Nephron progenitor cell (in vitro differentiated cells): ENCODE measurements at regions not wholly inside any gene's neighbourhood (a gene's known extent, or its start where the extent isn't known, plus 50 kb on each side); places are given as distances from the start of the nearest gene placed in this dataset.

ENCODE experiments used
- DNase-seq: peaks from one replicate; pipeline ENCODE4 v3.0.0; 2021
- H3K27ac Mint-ChIP-seq: 2 replicates; pipeline ENCODE4 v1.8.0; 2021; ENCODE audit warnings: mild to moderate bottlenecking, moderate library complexity, mixed read lengths
- H3K27me3 Mint-ChIP-seq: 2 replicates; pipeline ENCODE4 v1.8.0; 2021; ENCODE audit warnings: mild to moderate bottlenecking, low read depth, mixed read lengths; ENCODE audit not compliant: poor library complexity
- H3K36me3 Mint-ChIP-seq: 2 replicates; pipeline ENCODE4 v1.8.0; 2021; ENCODE audit warnings: low read depth, mixed read lengths
- H3K4me1 Mint-ChIP-seq: 2 replicates; pipeline ENCODE4 v1.8.0; 2021; ENCODE audit warnings: mixed read lengths
- H3K4me3 Mint-ChIP-seq: 2 replicates; pipeline ENCODE4 v1.8.0; 2021; ENCODE audit warnings: mild to moderate bottlenecking, moderate library complexity, mixed read lengths
- H3K9me3 Mint-ChIP-seq: 2 replicates; pipeline ENCODE4 v1.8.0; 2021; ENCODE audit warnings: mild to moderate bottlenecking, moderate library complexity, mixed read lengths
- CTCF ChIP-seq: fragments of 200-600 bp; sonication (generic); IDR thresholded peaks from 2 replicates; pipeline ENCODE4 v1.5.0; 2021; ENCODE audit warnings: antibody characterized with exemption

- Mint-ChIP-seq H3K9me3 (peaks cover 35% of the 10 kb centered on the region), H3K27ac (no peak overlapping the region), H3K4me1 (peaks cover 24% of the 10 kb centered on the region), H3K4me3 (no peak overlapping the region), H3K27me3 (peaks cover 17% of the 10 kb centered on the region), H3K36me3 (peaks cover 18% of the 10 kb centered on the region)
- TF ChIP-seq CTCF = no peak
- no peak for DNase-seq
Measured at GRCh38 chr10:78247821-78248220, 214.2 kb downstream of the RPS24 start.

DNA sequence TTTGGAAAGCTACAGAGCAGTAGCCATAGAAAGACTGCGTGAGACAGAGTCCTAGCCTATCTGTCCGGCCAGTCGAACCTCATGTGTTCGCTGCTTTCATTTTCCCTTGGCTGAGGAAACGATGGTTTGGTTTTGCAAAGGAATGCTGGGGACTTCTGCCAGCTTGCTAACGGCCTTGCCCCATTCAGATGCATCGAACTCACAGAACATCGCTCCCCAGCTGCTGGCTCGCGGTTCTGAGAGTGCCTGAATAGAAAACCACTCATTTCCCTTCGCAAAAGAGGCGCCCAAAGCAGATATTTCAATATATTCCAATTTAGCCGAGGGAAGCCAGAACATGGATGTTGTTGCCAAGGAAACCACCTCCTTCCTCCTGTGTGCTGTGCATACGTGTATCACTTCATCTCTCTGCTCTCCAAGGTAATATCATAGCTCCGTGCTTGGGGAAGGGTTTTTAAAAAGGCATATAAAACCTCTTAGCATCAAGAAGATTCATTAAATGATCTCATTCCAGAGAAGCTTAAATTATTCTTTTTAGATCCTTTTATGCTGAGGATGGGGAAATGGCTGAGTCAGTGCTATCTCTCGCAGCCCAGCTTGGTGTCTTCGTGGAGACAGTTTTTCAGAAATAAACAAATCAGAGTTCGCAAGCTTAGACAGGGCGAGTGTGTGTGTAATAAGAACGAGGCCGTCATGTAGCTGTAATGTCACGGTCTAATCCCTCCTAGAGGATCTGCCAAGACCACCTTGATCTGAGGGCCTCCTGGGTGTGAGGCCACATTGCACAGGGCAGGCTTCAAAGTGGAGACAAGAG is 215.2 kb downstream of the RPS24 start:
- peaks cover 24% of the 10 kb centered on the region for H3K4me1 Mint-ChIP-seq
- no peak for DNase-seq
- H3K9me3 Mint-ChIP-seq = peaks cover 25% of the 10 kb centered on the region
- peaks cover 14% of the 10 kb centered on the region for H3K36me3 Mint-ChIP-seq
- no peak overlapping the region for H3K27ac Mint-ChIP-seq
- TF ChIP-seq CTCF = no peak
- H3K27me3 Mint-ChIP-seq = peaks cover 17% of the 10 kb centered on the region
- H3K4me3 Mint-ChIP-seq = no peak overlapping the region

GRCh38 chr10:78249690-78250089 is 216.0 kb downstream of the RPS24 start:
- Mint-ChIP-seq H3K4me1 (peaks cover 29% of the 10 kb centered on the region), H3K27ac (no peak overlapping the region), H3K4me3 (no peak overlapping the region), H3K9me3 (peaks cover 19% of the 10 kb centered on the region), H3K27me3 (peaks cover 17% of the 10 kb centered on the region), H3K36me3 (peaks cover 10% of the 10 kb centered on the region)
- no peak for DNase-seq
- no peak for TF ChIP-seq CTCF

DNA sequence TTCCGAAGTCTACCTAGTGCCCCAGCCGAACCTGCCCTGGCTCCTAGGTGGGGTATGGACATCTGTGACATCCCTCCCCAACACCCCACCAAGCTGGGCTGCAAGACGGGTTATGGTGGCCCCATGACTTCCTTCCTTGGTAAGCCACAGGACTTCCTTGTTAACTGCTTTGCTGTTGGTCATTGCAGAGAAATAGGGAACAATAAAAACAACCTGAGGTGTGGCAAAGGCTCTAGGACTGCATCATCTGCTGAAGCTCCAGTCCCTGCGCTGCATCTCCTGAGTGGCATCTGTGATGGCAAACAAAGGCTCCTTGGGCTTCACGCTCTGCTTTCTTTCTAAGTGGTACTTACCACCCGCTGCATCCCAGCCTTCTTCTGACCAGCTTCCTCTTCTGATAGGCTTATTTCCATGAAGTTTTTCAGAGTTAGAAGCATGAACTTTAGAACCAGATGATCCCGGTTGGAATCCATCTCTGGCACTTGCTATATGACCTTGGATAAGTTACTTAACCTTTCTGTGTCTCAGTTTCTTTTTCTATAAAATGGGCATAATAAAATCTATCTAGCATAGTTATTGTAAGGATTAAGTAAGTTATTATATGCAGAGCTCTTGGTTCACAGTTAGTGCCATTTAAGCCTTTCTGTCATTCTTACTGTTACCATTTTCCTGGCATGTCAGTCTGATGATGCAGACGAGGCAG is 216.8 kb downstream of the RPS24 start:
- no peak for TF ChIP-seq CTCF
- Mint-ChIP-seq H3K4me3 (no peak overlapping the region), H3K9me3 (peaks cover 12% of the 10 kb centered on the region), H3K27ac (no peak overlapping the region), H3K27me3 (peaks cover 15% of the 10 kb centered on the region), H3K4me1 (peaks cover 32% of the 10 kb centered on the region), H3K36me3 (peaks cover 2% of the 10 kb centered on the region)
- no peak for DNase-seq

DNA sequence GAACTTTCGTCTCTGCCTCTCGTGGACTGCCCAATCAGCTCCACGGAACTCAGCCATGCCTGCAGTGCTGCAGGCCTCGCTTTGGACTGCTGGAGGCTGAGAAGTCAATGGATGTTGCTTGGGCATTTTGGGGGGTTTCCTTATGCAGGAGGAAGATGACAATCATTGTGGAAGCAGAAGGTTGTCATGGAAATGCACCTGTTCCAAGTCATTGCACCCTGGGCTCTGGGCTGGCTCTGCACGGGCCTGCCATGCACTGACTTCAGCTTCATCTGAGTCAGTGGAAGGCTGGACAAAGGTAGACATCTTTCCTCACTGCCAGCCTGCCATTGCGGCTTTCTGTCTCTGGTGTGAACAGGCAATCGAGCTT is 217.3 kb downstream of the RPS24 start:
- H3K36me3 Mint-ChIP-seq = no peaks in the 10 kb centered on the region
- DNase-seq = no peak
- peaks cover 15% of the 10 kb centered on the region for H3K27me3 Mint-ChIP-seq
- H3K9me3 Mint-ChIP-seq = peaks cover 8% of the 10 kb centered on the region
- no peak overlapping the region for H3K27ac Mint-ChIP-seq
- H3K4me1 Mint-ChIP-seq = peaks cover 36% of the 10 kb centered on the region
- no peak for TF ChIP-seq CTCF
- H3K4me3 Mint-ChIP-seq = no peak overlapping the region
